ENCODE measurements at regions not wholly inside any gene's neighbourhood (a gene's known extent, or its start where the extent isn't known, plus 50 kb on each side); places are given as distances from the start of the nearest gene placed in this dataset.

- TF ChIP-seq CTCF (conservative IDR thresholded peaks at IDR 0.05) (no peak), ZFX (IDR thresholded peaks at IDR 0.05) (no peak)
Measured at GRCh38 chr3:84727616-84728015, 231.2 kb upstream of the CADM2 start.
